ENCODE measurements at regions not wholly inside any gene's neighbourhood (a gene's known extent, or its start where the extent isn't known, plus 50 kb on each side); places are given as distances from the start of the nearest gene placed in this dataset.

- H3K36me3 ChIP-seq (ENCODE audit: control insufficient read depth, insufficient read depth, low read length), result no peaks in the 10 kb centered on the region
- H3K4me1 ChIP-seq (ENCODE audit: control insufficient read depth, insufficient read depth, low read length), result no peaks in the 10 kb centered on the region
- no peak for TF ChIP-seq CTCF (IDR thresholded peaks at IDR 0.05)
- no peaks in the 10 kb centered on the region for H3K27me3 ChIP-seq (ENCODE audit: control insufficient read depth, insufficient read depth, low read length)
- Mint-ChIP-seq H3K36me3 (no peaks in the 10 kb centered on the region), H3K9me3 (no peaks in the 10 kb centered on the region), H3K4me1 (no peaks in the 10 kb centered on the region), H3K4me3 (no peak overlapping the region), H3K27ac (no peak overlapping the region), H3K27me3 (ENCODE audit: low read depth in 2 of 2) (peaks cover 4 to 10% of the 10 kb centered on the region in 2 donors)
- ATAC-seq (no peak), DNase-seq (no peak)
- no peak overlapping the region for H3K27ac ChIP-seq (ENCODE audit: low read length)
- no peaks in the 10 kb centered on the region for H3K9me3 ChIP-seq (ENCODE audit: control insufficient read depth, insufficient read depth, low read length)
- no peak overlapping the region for H3K4me3 ChIP-seq (ENCODE audit: low read length)
- intact Hi-C loops (cut with micrococcal nuclease), result no loop called here
- WGBS (ENCODE audit: insufficient coverage), result 87% methylated on average over 9 of the region's 10 CpGs
Observed at GRCh38 chr2:236403811-236404210, 139.6 kb upstream of the ASB18 start.

- Mint-ChIP-seq H3K9me3 (no peaks in the 10 kb centered on the region), H3K27ac (no peak overlapping the region), H3K36me3 (no peaks in the 10 kb centered on the region), H3K4me3 (no peak overlapping the region), H3K4me1 (no peaks in the 10 kb centered on the region), H3K27me3 (ENCODE audit: low read depth in 2 of 2) (peaks cover 4 to 10% of the 10 kb centered on the region in 2 donors)
- no peaks in the 10 kb centered on the region for H3K9me3 ChIP-seq (ENCODE audit: control insufficient read depth, insufficient read depth, low read length)
- intact Hi-C loops (cut with micrococcal nuclease), result no loop called here
- H3K36me3 ChIP-seq (ENCODE audit: control insufficient read depth, insufficient read depth, low read length), result no peaks in the 10 kb centered on the region
- no peaks in the 10 kb centered on the region for H3K27me3 ChIP-seq (ENCODE audit: control insufficient read depth, insufficient read depth, low read length)
- H3K4me1 ChIP-seq (ENCODE audit: control insufficient read depth, insufficient read depth, low read length), result no peaks in the 10 kb centered on the region
- ATAC-seq (no peak), DNase-seq (no peak)
- 91% methylated on average over 6 of the region's 6 CpGs for WGBS (ENCODE audit: insufficient coverage)
- H3K4me3 ChIP-seq (ENCODE audit: low read length), result no peak overlapping the region
- no peak overlapping the region for H3K27ac ChIP-seq (ENCODE audit: low read length)
- TF ChIP-seq CTCF (IDR thresholded peaks at IDR 0.05), result no peak
Observed at GRCh38 chr2:236404346-236404745, 140.1 kb upstream of the ASB18 start.

- H3K36me3 ChIP-seq (ENCODE audit: control insufficient read depth, insufficient read depth, low read length), result no peaks in the 10 kb centered on the region
- no peak overlapping the region for H3K4me3 Mint-ChIP-seq
- H3K4me1 Mint-ChIP-seq, result no peaks in the 10 kb centered on the region
- H3K4me1 ChIP-seq (ENCODE audit: control insufficient read depth, insufficient read depth, low read length), result no peaks in the 10 kb centered on the region
- no peak overlapping the region for H3K27ac ChIP-seq (ENCODE audit: low read length)
- H3K36me3 Mint-ChIP-seq, result no peaks in the 10 kb centered on the region
- H3K27me3 ChIP-seq (ENCODE audit: control insufficient read depth, insufficient read depth, low read length), result no peaks in the 10 kb centered on the region
- no peak overlapping the region for H3K27ac Mint-ChIP-seq
- 91% methylated on average over 6 of the region's 8 CpGs for WGBS (ENCODE audit: insufficient coverage)
- intact Hi-C loops (cut with micrococcal nuclease), result no loop called here
- no peak for TF ChIP-seq CTCF (IDR thresholded peaks at IDR 0.05)
- no peaks in the 10 kb centered on the region for H3K9me3 Mint-ChIP-seq
- no peaks in the 10 kb centered on the region for H3K9me3 ChIP-seq (ENCODE audit: control insufficient read depth, insufficient read depth, low read length)
- H3K4me3 ChIP-seq (ENCODE audit: low read length), result no peak overlapping the region
- DNase-seq (no peak), ATAC-seq (no peak)
- H3K27me3 Mint-ChIP-seq (ENCODE audit: low read depth in 2 of 2), result peaks cover 4 to 10% of the 10 kb centered on the region in 2 donors
Observed at GRCh38 chr2:236405357-236405756, 141.2 kb upstream of the ASB18 start.

GRCh38 chr2:236408090-236408489 is 143.9 kb upstream of the ASB18 start:
- H3K27me3 Mint-ChIP-seq (ENCODE audit: low read depth in 2 of 2), result peaks cover 7 to 17% of the 10 kb centered on the region in 2 donors
- TF ChIP-seq CTCF (IDR thresholded peaks at IDR 0.05), result no peak
- no peaks in the 10 kb centered on the region for H3K4me1 Mint-ChIP-seq
- DNase-seq (no peak), ATAC-seq (no peak)
- no peak overlapping the region for H3K4me3 ChIP-seq (ENCODE audit: low read length)
- H3K4me3 Mint-ChIP-seq, result no peak overlapping the region
- intact Hi-C loops (cut with micrococcal nuclease), result no loop called here
- H3K27ac ChIP-seq (ENCODE audit: low read length), result no peak overlapping the region
- H3K27ac Mint-ChIP-seq, result no peak overlapping the region
- no peaks in the 10 kb centered on the region for H3K36me3 ChIP-seq (ENCODE audit: control insufficient read depth, insufficient read depth, low read length)
- no peaks in the 10 kb centered on the region for H3K4me1 ChIP-seq (ENCODE audit: control insufficient read depth, insufficient read depth, low read length)
- H3K36me3 Mint-ChIP-seq, result no peaks in the 10 kb centered on the region
- no peaks in the 10 kb centered on the region for H3K27me3 ChIP-seq (ENCODE audit: control insufficient read depth, insufficient read depth, low read length)
- no peaks in the 10 kb centered on the region for H3K9me3 ChIP-seq (ENCODE audit: control insufficient read depth, insufficient read depth, low read length)
- 97% methylated on average over 7 of the region's 7 CpGs for WGBS (ENCODE audit: insufficient coverage)
- peaks cover 0 to 3% of the 10 kb centered on the region in 2 donors for H3K9me3 Mint-ChIP-seq
